Mucosa of descending colon (tissue), 3 donors: ENCODE measurements at regions not wholly inside any gene's neighbourhood (a gene's known extent, or its start where the extent isn't known, plus 50 kb on each side); places are given as distances from the start of the nearest gene placed in this dataset.
"Not testable (repeated sequence)": the region's sequence is repeated elsewhere in the genome, so short reads cannot be mapped to it uniquely, and the experiment has no call there.

Experiments used
- ATAC-seq: fragments of 200-7000 bp; cut with Tn5 transposase; one replicate; pipeline ENCODE4 v1.9.1; 2020; ENCODE audit warnings: mild to moderate bottlenecking, moderate library complexity
- DNase-seq, 3 donors: peaks; one replicate each; pipeline ENCODE4 v3.0.0-alpha.2; 2020
- H3K36me3 ChIP-seq: fragments of 200-600 bp; one replicate; pipeline ENCODE4 v1.8.0; 2021; ENCODE audit warnings: low read depth, mild to moderate bottlenecking
- H3K4me1 ChIP-seq: fragments of 200-600 bp; one replicate; pipeline ENCODE4 v1.8.0; 2021; ENCODE audit warnings: low read depth, mild to moderate bottlenecking
- H3K4me3 ChIP-seq: fragments of 200-600 bp; one replicate; pipeline ENCODE4 v1.8.0; 2021; ENCODE audit warnings: mild to moderate bottlenecking
- H3K9me3 ChIP-seq: fragments of 200-600 bp; one replicate; pipeline ENCODE4 v1.8.0; 2021; ENCODE audit warnings: mild to moderate bottlenecking
- intact Hi-C, 2 donors: fragments of 100-400 bp; cut with DNase I in 1 of 2; cut with micrococcal nuclease in 1 of 2; formaldehyde crosslinking; loops; one replicate each; pipeline versions ENCODE4 v1.11.0 to v1.11.1; 2022; cut with DNase I, micrococcal nuclease
- TF ChIP-seq, protein P1 (sequence below): fragments of 200-600 bp; IDR thresholded peaks from one replicate; pipeline ENCODE4 v1.8.0; 2022; ENCODE audit warnings: antibody characterized with exemption, mild to moderate bottlenecking
- donor health status: DM: no; HTN: no; CAD: no; lungs with moderate emphysema.
- donor health status: DM: no; HTN: no; CAD: no.
- donor health status: DM: no; HTN: yes; CAD: no.

GRCh38 chr3:13228584-13228983, 155.4 kb upstream of the IQSEC1 start:
- no peak for ATAC-seq
- intact Hi-C loops = no loop called here
- peak in 1 of 3 donors; percentile 2 for DNase-seq
- Histone ChIP-seq H3K9me3 (no peaks in the 10 kb centered on the region), H3K4me3 (no peak overlapping the region), H3K4me1 (no peaks in the 10 kb centered on the region), H3K36me3 (no peaks in the 10 kb centered on the region)
- TF ChIP-seq, protein P1, sequence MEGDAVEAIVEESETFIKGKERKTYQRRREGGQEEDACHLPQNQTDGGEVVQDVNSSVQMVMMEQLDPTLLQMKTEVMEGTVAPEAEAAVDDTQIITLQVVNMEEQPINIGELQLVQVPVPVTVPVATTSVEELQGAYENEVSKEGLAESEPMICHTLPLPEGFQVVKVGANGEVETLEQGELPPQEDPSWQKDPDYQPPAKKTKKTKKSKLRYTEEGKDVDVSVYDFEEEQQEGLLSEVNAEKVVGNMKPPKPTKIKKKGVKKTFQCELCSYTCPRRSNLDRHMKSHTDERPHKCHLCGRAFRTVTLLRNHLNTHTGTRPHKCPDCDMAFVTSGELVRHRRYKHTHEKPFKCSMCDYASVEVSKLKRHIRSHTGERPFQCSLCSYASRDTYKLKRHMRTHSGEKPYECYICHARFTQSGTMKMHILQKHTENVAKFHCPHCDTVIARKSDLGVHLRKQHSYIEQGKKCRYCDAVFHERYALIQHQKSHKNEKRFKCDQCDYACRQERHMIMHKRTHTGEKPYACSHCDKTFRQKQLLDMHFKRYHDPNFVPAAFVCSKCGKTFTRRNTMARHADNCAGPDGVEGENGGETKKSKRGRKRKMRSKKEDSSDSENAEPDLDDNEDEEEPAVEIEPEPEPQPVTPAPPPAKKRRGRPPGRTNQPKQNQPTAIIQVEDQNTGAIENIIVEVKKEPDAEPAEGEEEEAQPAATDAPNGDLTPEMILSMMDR = no peak

DNA sequence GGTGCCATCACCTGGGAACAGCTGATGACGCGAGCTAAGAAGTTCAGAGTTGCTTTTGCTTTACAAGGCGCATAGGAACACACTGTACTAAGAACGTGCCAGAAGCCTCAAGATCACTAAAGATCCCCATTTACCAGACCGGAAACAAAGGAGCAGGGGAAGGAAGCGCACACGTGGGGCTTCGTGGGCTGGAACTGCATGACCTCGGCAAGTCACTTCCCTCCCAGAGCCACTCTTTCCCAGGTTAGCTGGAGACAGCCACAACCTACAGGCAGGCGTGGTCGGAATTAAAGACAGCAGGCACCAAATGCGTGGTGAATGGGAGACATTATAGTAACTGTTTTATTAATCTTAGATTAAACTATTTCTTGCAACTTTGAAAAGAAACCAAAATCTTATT, 154.9 kb upstream of the IQSEC1 start:
- ATAC-seq, intact Hi-C loops, H3K4me3 ChIP-seq, H3K9me3 ChIP-seq, H3K4me1 ChIP-seq, H3K36me3 ChIP-seq: not testable (repeated sequence)
- peak in 1 of 3 donors; percentile 5 for DNase-seq

GRCh38 chr3:13227315-13228165, 154.3 kb upstream of the IQSEC1 start:
- H3K4me3 ChIP-seq = no peak overlapping the region
- H3K4me1 ChIP-seq = no peaks in the 10 kb centered on the region
- intact Hi-C loops = no loop called here
- TF ChIP-seq, protein P1 = no peak
- H3K36me3 ChIP-seq = no peaks in the 10 kb centered on the region
- no peak for ATAC-seq
- H3K9me3 ChIP-seq = no peaks in the 10 kb centered on the region
- peak in 1 of 3 donors; percentile 22 for DNase-seq

DNA sequence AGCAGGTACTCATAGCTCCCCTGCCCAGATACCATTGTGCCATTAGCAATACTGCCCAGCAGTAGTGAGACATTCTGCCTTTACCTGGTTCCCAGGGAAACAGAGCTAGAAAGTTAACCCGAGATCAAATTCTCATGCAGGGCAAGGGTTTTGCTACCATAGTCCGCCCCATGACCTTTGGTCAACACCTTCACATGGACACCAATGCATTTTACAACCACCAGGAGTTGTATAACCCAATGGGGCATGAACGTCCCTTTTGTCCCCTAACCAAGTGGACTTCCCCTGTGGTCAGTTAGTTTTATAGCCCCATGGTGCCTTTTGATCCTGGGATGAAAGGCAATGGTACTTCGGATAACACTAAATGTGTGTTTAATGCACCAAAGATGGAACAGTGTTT, 151.7 kb upstream of the IQSEC1 start:
- TF ChIP-seq, protein P1 = no peak
- Histone ChIP-seq H3K36me3 (no peaks in the 10 kb centered on the region), H3K4me3 (no peak overlapping the region), H3K4me1 (no peaks in the 10 kb centered on the region), H3K9me3 (no peaks in the 10 kb centered on the region)
- ATAC-seq (no peak), DNase-seq (no peak)
- intact Hi-C loops = no loop called here

- intact Hi-C loops = no loop called here
- ATAC-seq (no peak), DNase-seq (no peak)
- TF ChIP-seq, protein P1 = no peak
- Histone ChIP-seq H3K36me3 (no peaks in the 10 kb centered on the region), H3K4me3 (no peak overlapping the region), H3K9me3 (no peaks in the 10 kb centered on the region), H3K4me1 (no peaks in the 10 kb centered on the region)
These were observed 150.5 kb upstream of the IQSEC1 start for GRCh38 chr3:13223574-13224237.

GRCh38 chr3:13222891-13223573, 149.8 kb upstream of the IQSEC1 start:
- no peak for DNase-seq
- TF ChIP-seq, protein P1 = no peak

More at GRCh38 chr3:13222891-13223573, 149.8 kb upstream of the IQSEC1 start:
- Histone ChIP-seq H3K36me3 (no peaks in the 10 kb centered on the region), H3K9me3 (no peaks in the 10 kb centered on the region), H3K4me1 (no peaks in the 10 kb centered on the region), H3K4me3 (no peak overlapping the region)
- ATAC-seq = no peak
- intact Hi-C loops = no loop called here
